Cardiac fibroblast (primary cell): ENCODE measurements at regions not wholly inside any gene's neighbourhood (a gene's known extent, or its start where the extent isn't known, plus 50 kb on each side); places are given as distances from the start of the nearest gene placed in this dataset.

Experiments
- DNase-seq, 2 donors: peaks; one replicate each; pipeline versions ENCODE4 v3.0.0 to v3.0.0-alpha.2; 2010; ENCODE audit warnings: low read depth in 2 of 2
- H3K4me3 ChIP-seq, 2 donors: replicated peaks in 1 of 2; 1 replicate in 1 of 2; 2 replicates in 1 of 2; pipeline ENCODE4 v1.5.1; 2011; ENCODE audit warnings: low read depth in 2 of 2, low read length in 2 of 2, mild to moderate bottlenecking in 2 of 2, moderate library complexity in 1 of 2
- TF ChIP-seq, protein P1 (sequence below): IDR thresholded peaks from one replicate; pipeline ENCODE4 v1.5.1; 2011; ENCODE audit warnings: low read depth, mild to moderate bottlenecking, low read length, inconsistent platforms

DNA sequence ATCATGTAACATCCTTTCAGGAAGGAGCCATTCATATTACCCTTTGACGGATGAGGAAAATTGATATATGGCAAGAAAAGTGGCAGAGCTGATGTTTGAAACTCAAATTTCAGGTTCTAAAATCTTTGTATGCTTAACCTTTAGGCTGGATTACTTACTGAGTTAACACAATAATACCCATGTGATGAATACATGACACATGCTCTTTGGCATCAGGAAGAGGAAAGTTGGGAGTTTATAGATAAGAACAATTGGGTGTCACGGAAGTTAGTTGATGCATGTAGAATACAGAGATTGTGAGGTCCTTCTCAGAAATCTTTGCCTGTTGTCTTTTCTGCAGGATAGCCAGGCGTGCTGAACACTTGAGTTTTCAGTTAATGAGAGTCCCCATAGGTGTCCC, 572.1 kb upstream of the POM121L12 start:
- TF ChIP-seq, protein P1, sequence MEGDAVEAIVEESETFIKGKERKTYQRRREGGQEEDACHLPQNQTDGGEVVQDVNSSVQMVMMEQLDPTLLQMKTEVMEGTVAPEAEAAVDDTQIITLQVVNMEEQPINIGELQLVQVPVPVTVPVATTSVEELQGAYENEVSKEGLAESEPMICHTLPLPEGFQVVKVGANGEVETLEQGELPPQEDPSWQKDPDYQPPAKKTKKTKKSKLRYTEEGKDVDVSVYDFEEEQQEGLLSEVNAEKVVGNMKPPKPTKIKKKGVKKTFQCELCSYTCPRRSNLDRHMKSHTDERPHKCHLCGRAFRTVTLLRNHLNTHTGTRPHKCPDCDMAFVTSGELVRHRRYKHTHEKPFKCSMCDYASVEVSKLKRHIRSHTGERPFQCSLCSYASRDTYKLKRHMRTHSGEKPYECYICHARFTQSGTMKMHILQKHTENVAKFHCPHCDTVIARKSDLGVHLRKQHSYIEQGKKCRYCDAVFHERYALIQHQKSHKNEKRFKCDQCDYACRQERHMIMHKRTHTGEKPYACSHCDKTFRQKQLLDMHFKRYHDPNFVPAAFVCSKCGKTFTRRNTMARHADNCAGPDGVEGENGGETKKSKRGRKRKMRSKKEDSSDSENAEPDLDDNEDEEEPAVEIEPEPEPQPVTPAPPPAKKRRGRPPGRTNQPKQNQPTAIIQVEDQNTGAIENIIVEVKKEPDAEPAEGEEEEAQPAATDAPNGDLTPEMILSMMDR: no peak

DNA sequence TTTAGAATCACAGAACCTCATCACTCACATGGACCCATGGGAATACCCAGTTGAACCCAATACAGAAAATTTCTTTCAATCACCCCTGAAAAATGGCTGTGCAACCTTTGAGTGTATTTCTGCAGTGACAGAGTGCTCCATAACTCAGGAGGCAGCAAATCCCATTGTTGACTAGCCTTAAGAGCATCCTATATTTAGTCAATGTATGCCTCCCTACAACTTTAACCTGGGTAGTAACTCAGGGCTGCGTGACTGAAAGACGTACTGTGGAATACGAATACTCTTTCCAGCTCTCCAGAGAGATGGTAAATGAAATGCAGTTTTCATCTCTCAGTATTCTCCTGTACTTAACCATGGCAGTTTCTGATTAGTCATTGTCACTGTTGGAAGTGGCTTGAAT, 573.0 kb upstream of the POM121L12 start:
- no peak for DNase-seq
- TF ChIP-seq, protein P1: no peak
- no peak overlapping the region for H3K4me3 ChIP-seq

More for the DNA sequence above, 572.1 kb upstream of the POM121L12 start:
- no peak overlapping the region for H3K4me3 ChIP-seq
- DNase-seq: no peak

DNA sequence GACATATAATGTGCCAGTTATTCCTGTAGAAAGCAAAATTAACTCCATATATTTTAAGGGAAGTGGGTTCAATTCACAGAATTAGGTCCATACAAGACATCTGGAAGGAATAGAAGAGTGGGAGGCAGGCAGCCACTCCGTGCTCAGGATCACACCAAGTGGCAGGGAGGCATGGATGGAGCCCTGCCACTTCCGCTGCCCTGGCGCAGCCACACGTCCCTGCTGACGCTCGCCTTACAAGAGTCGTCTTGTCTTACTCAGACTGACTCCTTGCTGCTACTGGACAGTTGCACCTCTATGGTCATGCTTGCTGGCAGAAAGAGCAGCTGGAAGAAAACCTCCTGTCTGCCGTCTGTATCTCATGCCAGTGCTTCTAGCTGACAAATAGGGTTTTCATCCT, 579.9 kb upstream of the POM121L12 start:
- DNase-seq: no peak
- TF ChIP-seq, protein P1: no peak

DNA sequence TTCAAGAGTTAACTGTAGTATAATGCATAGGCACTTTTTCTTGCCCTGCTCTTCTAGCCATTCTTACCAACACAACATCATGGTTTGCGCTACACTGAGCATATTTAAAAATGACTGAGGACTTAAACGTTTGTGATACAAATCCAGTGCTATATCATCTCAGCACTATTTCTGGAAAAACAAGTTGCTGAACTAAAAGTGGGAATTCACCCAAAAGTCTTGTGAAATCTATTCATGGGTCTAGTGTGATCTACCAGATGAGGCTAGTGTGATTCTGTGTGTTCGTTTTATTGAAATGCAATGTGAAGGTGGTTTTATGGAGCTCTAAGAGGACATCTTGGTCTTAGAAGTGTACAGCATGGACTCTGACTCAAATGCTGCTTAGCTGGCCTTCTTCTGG, 584.6 kb upstream of the POM121L12 start:
- DNase-seq: no peak
- TF ChIP-seq, protein P1: no peak
- H3K4me3 ChIP-seq: no peak overlapping the region

More for the DNA sequence above, 579.9 kb upstream of the POM121L12 start:
- H3K4me3 ChIP-seq: no peak overlapping the region

DNA sequence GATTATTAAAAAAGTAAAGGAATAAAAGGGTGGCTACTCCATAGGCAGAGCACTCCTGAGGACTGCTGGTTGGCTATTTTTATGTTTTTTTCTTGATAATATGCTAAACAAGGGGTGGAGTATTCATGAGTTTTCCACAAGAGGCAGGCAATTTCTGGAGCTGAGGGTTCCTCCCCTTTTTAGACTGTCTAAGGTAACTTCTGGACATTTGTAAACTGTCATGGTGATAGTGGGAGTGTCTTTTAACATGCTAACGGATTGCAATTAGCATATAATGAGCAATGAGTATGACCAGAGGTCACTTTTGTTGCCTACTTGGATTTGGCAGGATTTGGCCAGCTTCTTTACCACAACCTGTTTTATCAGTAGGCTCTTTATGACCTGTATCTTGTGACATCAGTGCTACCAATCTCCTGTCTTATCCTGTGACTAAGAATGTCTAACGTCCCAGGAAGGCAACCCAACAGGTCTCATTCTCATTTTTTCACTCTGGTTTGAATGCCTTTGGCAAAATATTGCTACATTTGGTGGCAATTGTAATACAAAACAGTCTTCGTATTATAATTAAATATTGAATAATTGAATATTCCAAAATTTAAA, 587.8 kb upstream of the POM121L12 start:
- TF ChIP-seq, protein P1: no peak
- no peak for DNase-seq
- no peak overlapping the region for H3K4me3 ChIP-seq

DNA sequence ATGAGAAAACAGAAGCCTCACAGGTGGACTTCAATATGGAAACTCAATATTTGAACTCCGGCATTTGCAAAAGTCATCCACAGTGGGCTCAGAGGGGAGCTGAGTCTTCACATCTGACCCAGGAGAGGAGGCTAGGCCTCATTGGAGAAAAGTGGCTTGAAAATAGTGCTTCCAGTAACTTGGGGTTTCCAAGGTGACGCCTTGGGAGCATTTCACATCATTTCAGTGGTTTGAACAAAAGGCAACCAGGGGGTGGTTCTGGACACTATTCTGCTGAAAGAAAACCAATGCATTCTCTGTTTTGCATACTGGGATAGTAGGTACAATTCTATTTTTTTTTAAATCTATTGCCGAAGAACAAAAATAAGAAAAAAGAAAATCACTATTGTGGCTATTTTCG, 599.2 kb upstream of the POM121L12 start:
- H3K4me3 ChIP-seq: no peak overlapping the region
- TF ChIP-seq, protein P1: no peak
- DNase-seq: no peak
